HG03095 (cell line): ENCODE measurements at regions not wholly inside any gene's neighbourhood (a gene's known extent, or its start where the extent isn't known, plus 50 kb on each side); places are given as distances from the start of the nearest gene placed in this dataset.

Experiments
- ATAC-seq: cut with Tn5 transposase; IDR thresholded peaks from one replicate; pipeline ENCODE4 v1.9.1; 2021; ENCODE audit warnings: moderate library complexity; ENCODE audit not compliant: unreplicated experiment

DNA sequence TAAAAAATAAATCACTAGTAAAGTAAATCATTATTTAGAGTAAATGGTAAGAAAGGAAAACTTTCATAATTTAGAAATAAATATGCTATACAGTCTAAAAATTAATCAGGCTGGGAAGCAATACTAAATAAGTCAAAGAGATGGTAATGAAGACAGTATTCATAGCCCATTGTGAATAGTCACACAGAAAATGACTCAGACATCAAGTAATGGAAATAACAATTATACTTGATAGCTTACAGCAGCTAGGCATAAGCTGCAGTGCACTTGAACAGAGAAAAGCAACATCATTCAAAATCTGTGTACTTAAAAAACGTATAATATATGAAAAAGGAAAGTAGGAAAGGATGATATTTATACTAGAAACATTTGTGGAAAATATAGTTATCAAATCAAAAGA lies 642.5 kb upstream of the GNPDA2 start:
- no peak for ATAC-seq

DNA sequence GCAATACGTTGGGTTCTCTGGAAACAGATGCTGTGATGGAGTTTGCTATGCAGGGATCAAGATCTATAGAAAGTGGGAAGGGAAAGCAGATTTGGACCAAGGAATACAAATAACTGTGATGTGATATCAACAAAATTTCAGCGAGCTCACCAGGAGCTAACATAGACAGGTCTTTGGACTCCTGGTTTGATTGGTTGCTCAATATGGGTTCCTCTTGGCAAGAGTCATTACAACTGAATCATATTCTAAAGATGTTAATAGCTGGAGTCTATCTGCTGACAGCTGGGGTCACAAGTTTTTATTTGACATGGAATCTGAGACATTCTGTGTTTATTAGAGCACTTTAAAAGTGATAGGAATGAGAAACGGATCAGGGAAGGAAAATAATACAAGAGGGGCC lies 637.6 kb upstream of the GNPDA2 start:
- ATAC-seq: no peak

GRCh38 chr4:45358573-45359506 lies 632.5 kb upstream of the GNPDA2 start:
- no peak for ATAC-seq

GRCh38 chr4:45353161-45353560 lies 626.8 kb upstream of the GNPDA2 start:
- ATAC-seq: no peak

DNA sequence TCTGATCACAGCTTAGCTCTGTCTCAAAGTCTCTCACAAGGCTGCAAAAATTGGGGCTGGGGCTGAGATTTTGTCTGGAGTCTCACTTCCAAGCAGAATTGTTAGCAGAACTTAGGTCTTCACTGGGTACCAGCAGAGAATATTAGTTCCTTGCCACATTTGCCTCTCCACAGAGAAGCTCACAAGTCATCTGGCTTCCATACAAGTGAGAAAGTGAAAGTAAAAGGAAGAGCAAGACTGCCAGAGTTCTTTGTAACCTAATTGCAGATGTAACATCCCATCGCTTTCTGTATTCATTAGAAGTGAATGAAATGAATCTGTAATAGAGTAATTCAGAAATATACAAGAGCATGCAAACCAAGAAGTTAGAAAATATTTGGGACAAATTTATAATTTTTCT lies 624.1 kb upstream of the GNPDA2 start:
- ATAC-seq: peak; percentile 65

DNA sequence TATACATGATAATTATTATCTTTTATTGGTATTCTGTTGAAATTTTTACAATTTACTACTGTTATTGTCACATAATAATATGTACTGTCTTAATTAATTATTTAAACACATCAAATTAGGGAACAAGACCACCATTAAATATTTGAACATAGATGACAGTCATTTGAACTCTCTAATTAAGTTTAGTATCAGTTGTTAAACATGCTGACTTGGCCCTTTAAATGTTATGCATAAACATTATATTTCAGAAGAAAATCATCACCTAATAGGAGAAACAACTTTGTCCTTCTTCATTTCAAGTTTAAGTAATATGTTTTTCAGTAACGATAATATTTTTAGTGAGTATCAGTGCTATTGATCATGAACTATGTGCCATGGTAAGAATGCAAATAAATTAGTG lies 623.5 kb upstream of the GNPDA2 start:
- ATAC-seq: no peak

DNA sequence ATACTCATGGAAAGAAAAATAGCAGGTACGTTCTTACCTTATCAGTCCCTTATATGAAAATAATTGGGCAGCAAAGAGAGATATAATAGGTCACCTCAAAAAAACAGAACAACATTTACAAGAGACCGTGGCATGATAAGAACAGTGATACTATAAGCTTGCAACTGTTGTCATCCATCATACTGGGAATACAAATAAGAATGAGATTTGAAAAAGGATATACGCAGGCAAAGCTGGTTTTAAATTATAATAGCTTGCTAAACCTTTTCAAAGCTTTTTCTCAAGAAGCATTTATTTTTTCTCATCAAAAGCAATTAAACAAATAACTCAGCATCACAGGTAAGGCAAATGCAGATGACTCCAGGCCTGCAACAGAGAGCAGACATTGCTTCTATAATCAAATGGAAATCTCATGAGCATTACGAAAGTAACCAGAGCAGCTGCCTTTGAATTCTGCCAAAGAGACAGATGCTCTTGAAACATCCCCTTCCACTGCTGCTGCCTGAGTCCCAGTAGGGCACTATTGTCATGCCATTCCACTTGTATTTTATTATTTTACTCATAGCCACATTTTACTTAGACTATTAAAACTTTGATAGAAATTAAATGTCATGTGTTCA lies 620.6 kb upstream of the GNPDA2 start:
- ATAC-seq: no peak

DNA sequence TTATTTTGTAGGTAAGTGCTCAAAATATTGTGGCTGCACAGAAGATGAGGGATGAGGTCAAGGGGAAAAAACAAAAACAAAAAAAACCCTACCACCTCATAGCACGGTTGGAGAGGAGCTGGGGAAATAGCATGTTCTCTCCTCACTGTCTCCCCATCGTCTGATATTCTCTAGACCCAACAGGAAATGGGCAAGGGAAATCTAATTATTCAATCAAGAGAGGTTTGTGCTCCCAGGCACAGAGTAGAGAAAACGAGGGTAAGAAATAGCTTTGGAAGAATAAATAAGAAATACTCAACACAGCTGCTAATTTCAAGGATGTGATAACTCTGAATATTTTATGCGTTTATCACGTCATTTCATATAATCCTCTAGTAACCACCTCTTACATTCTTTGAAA lies 619.2 kb upstream of the GNPDA2 start:
- ATAC-seq: no peak

- ATAC-seq: no peak
These were observed 605.4 kb upstream of the GNPDA2 start for GRCh38 chr4:45331802-45332201.

GRCh38 chr4:45327544-45327943 lies 601.2 kb upstream of the GNPDA2 start:
- no peak for ATAC-seq

GRCh38 chr4:45324455-45325417 lies 598.4 kb upstream of the GNPDA2 start:
- ATAC-seq: no peak

DNA sequence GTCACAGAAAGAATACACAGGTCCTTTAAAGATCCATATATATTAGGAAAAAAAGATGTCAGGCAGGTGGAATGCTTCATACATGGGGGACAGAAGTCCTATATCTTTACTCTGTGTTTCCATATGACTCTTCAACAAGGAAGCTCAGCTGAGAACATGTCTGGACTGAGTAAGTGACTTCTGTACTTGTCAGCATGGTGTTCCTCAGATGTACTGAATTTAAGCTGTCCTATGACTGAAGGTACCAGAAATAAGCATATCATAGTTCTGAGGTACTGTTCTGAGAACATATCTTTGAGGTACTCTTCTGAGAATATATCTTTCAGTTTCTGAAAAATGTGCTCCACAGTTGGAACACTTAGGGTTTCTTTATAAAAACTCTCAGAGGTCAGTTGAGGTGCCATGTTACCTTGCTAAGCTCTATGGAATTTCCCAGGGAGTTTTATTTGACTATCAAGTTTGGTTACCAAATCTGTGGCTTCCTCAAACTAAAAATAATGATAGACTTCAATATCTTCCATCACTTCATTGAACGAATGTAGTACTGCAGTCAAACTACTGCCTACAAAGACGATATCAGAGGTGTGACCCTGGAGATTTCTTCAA lies 597.2 kb upstream of the GNPDA2 start:
- no peak for ATAC-seq

- ATAC-seq: no peak
These were observed 591.4 kb upstream of the GNPDA2 start for GRCh38 chr4:45317739-45318138.

GRCh38 chr4:45317276-45317675 lies 590.9 kb upstream of the GNPDA2 start:
- no peak for ATAC-seq

DNA sequence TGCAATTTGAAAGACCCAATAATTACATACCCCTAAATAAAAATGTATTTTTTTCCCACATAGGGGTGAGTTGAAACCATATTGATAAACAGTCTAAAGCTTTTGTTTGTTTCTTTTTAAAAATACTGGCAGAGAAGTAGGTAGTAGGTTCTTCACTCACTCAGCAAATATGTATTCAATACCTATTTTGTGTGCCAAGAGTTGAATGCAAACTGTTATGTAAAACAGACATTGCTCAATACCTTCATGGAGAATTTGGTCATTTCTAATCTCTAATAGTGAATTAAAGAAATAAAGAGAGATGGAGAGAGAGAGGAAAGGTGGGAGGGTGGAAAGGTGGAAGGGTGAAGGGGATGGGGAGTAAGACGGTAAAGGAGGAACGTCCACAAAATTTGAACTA lies 589.9 kb upstream of the GNPDA2 start:
- ATAC-seq: no peak

GRCh38 chr4:45302828-45303227 lies 576.5 kb upstream of the GNPDA2 start:
- no peak for ATAC-seq

- ATAC-seq: no peak
These were observed 568.1 kb upstream of the GNPDA2 start for GRCh38 chr4:45294464-45294863.

DNA sequence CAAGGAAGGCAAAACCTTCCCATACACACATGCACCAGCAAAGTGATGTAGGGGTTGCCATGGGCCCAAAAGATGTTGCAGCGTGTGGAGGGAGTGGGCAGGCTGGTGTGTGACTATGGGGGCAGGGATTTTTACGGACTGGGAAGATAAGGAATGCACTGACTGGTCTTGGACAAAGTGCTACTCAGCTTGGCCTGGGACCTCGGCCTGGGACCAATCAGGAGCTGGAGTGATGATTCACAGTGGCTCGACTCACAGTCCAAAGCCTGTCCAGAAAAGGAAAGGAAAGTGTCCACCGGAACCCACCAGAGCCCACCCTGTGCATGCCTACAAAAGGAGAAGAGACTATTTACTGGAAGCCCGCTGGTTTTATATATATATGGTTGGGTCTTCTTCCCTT lies 567.0 kb upstream of the GNPDA2 start:
- no peak for ATAC-seq

- ATAC-seq: no peak
These were observed 566.5 kb upstream of the GNPDA2 start for GRCh38 chr4:45292844-45293243.

DNA sequence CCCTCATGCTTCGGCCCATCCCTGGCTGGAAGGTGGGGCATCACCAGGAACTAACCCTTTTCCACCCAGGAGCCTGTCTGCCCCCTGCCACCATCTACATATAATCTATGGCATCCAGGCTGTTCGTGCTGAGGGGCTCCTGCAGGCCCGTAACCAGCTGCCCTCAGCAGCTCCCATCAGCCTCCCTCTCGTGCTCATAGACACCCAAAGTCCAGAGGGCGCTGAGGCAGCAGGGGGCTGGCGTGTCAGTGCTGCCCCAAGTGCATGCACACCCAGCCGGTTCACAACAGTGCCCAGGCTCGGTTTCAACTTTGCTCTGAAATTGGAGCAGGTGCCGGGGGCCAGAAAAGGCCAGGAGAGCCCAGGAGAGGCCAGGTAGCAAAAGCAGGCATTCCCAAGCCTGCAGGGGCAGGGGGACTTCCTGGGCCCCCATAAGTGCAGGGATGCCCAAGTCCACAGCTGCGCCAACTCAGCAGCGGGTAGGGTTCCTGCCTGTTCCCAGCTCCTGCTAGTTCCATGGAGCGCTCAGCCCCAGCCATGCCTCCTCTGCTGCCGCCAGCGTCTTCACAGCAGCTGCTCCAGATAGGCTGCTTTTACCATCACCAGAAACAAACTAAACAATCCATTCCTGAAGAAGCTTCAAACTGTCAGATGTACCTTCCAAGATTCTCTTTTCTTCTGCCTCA lies 558.2 kb upstream of the GNPDA2 start:
- no peak for ATAC-seq
